AG04449 (cell line): ENCODE measurements at regions not wholly inside any gene's neighbourhood (a gene's known extent, or its start where the extent isn't known, plus 50 kb on each side); places are given as distances from the start of the nearest gene placed in this dataset.

Experiments
- CTCF ChIA-PET: fragments of 350-600 bp; formaldehyde crosslinking; extraction: SDS; loops from one replicate; lab custom pipeline; 2021; ENCODE audit warnings: antibody characterized with exemption; lab: Yijun Ruan, JAX
- POLR2A ChIA-PET: fragments of 400-600, 350-600 bp; formaldehyde crosslinking; extraction: SDS; loops from one replicate; lab custom pipeline; 2020; ENCODE audit warnings: antibody characterized with exemption, inconsistent platforms; lab: Yijun Ruan, JAX
- DNase-seq: peaks from one replicate; pipeline ENCODE4 v3.0.0-alpha.2; 2010; ENCODE audit warnings: low read depth, low spot score
- H3K4me3 ChIP-seq: 2 replicates; pipeline ENCODE4 v1.5.1; 2011; ENCODE audit warnings: low read depth, mild to moderate bottlenecking, control low read depth, low read length
- TF ChIP-seq, protein P1 (sequence below): IDR thresholded peaks from one replicate; pipeline ENCODE4 v1.5.1; 2011; ENCODE audit warnings: mild to moderate bottlenecking, moderate library complexity, low read length, control low read depth, inconsistent platforms; ENCODE audit not compliant: insufficient read depth; ENCODE audit errors: missing control alignments

DNA sequence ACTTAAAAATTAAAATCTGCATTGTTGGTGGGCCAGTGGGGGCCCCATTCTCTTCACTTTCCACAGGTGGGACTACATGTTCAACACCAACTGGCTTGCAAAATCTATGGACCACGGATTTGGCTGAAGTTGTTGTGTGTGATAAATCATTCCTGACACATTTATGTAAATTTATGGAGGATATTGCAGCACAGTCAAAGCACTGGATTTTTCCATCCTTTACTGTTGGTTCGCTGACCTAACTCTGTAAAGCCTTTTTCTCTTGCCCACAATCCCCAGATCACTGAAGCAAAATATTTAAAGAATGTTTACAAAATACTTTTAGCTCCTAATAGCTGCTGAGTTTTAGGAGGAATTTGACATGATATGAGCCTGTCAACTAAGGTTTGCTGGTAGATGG, 219.7 kb upstream of the PRICKLE1 start:
- POLR2A ChIA-PET: interaction anchor here (0.7 to 1.6 kb wide), 3 partner anchors 10 to 326 kb away, joined by 3 to 7 read pairs (median 3); no protein-coding TSS in a partner anchor
- CTCF ChIA-PET: interaction anchor here (0.7 kb wide), 1 partner anchor 225 kb away, joined by 3 read pairs; no protein-coding TSS in a partner anchor
- H3K4me3 ChIP-seq: no peak overlapping the region
- DNase-seq: no peak
- TF ChIP-seq, protein P1, sequence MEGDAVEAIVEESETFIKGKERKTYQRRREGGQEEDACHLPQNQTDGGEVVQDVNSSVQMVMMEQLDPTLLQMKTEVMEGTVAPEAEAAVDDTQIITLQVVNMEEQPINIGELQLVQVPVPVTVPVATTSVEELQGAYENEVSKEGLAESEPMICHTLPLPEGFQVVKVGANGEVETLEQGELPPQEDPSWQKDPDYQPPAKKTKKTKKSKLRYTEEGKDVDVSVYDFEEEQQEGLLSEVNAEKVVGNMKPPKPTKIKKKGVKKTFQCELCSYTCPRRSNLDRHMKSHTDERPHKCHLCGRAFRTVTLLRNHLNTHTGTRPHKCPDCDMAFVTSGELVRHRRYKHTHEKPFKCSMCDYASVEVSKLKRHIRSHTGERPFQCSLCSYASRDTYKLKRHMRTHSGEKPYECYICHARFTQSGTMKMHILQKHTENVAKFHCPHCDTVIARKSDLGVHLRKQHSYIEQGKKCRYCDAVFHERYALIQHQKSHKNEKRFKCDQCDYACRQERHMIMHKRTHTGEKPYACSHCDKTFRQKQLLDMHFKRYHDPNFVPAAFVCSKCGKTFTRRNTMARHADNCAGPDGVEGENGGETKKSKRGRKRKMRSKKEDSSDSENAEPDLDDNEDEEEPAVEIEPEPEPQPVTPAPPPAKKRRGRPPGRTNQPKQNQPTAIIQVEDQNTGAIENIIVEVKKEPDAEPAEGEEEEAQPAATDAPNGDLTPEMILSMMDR: no peak

DNA sequence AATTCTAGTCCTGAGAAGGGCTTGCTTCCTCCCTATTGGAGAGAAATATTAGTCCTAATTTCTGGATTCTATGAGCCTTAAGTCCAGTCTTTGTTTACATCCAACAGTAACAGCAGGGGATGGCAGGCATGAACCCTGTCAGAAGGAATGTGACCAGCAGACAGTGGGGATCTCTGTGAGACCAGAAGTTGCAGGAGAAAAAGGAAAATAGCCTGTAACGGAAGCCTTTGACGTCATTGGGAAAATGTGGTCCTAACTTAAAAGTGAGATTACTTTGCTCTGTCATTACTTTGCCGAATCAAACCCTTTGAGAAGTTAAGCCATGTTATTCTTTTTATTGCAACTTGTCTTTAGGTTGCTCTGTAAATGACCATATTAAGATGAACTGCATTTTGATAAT, 218.2 kb upstream of the PRICKLE1 start:
- TF ChIP-seq, protein P1: no peak
- no peak overlapping the region for H3K4me3 ChIP-seq
- no peak for DNase-seq
- POLR2A ChIA-PET: no interaction called here
- CTCF ChIA-PET: interaction anchor here (1.3 kb wide), 1 partner anchor 9 kb away, joined by 3 read pairs; no protein-coding TSS in a partner anchor

DNA sequence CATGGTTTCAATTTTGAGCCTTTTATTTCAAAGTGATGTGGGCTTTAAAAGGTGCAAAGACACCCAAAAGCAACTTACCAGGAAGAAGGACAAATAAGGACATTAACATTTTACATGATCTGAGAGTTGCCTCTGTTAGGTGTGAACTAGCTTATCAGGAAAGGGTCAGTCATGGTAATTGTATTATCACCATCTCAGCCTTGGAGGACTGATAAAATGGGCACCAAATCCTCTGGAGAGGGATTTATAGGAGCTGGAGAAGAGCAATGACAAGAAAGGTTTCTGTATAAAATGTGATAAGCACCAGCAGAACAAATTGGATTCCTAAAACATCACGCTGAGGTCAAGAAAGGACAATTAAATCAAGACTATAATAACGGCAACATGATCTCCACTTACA, 217.7 kb upstream of the PRICKLE1 start:
- DNase-seq: no peak
- no peak overlapping the region for H3K4me3 ChIP-seq
- ChIA-PET POLR2A (no interaction called here), CTCF (interaction anchor here (1.3 kb wide), 1 partner anchor 9 kb away, joined by 3 read pairs; no protein-coding TSS in a partner anchor)
- TF ChIP-seq, protein P1: no peak

DNA sequence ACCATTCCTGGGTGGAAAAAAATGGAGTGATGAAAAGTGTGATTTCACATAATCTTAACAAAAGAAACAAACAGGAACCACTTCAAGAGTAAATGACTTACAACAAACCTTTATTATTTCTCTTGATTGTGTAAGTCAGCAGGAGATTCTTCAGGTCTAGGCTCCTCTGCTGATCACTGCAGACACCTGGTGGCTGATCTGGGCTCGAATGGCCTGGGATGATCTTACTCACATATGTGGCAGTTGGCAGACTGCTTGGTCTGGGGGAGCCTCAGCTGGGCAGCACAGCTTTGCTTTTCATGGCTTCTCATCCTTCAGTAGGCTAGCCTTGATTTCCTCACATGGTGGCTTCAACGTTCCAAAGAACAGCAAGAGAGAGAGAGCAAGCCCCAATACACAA, 215.4 kb upstream of the PRICKLE1 start:
- TF ChIP-seq, protein P1: no peak
- ChIA-PET CTCF (interaction anchor here (1.1 kb wide), 1 partner anchor 14 kb away, joined by 4 read pairs; no protein-coding TSS in a partner anchor), POLR2A (no interaction called here)
- H3K4me3 ChIP-seq: no peak overlapping the region
- no peak for DNase-seq

DNA sequence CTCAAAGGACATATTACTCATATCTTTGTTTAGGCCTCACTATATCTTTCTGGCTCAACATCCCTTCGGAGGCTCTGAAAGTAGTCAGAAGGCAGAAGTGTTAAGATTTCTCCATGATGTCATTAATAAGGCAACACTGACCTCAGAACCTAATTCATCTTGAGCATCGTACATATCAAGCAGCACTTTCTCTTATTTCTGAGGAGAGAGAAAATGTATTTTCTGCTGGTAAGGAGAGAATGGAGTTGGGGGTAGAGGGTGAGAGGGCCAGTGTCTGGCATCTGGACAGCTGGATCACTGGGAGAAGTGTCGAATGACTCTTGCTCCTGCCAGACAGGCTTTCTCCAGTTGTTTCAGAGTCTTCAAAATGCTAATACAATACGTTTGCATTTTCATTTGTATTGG, 213.2 kb upstream of the PRICKLE1 start:
- no peak for DNase-seq
- ChIA-PET POLR2A (no interaction called here), CTCF (no interaction called here)
- H3K4me3 ChIP-seq: no peak overlapping the region
- TF ChIP-seq, protein P1: no peak

DNA sequence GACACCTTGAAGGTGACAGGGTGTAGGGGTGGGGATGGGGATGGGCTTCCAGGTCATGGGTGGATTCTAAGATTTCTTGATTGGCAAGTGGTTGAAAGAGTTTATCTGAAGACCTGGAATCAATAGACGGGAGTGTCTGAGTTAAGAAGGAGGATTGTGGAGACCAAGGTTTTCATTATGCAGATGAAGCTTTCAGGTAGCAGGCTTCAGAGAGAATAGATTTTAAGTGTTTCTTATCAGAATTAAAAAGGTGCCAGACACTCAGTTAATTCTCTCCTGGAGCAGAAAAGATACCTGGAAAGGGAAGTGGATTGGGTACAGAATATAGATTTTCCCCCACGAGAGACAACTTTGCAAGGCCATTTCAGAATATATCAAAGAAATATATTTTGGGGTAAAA, 211.7 kb upstream of the PRICKLE1 start:
- TF ChIP-seq, protein P1: no peak
- H3K4me3 ChIP-seq: no peak overlapping the region
- DNase-seq: no peak
- POLR2A ChIA-PET: no interaction called here
- CTCF ChIA-PET: interaction anchor here (1.1 kb wide), 1 partner anchor 12 kb away, joined by 3 read pairs; no protein-coding TSS in a partner anchor
